HG03045 (cell line): ENCODE measurements at regions not wholly inside any gene's neighbourhood (a gene's known extent, or its start where the extent isn't known, plus 50 kb on each side); places are given as distances from the start of the nearest gene placed in this dataset.

Source experiments
- ATAC-seq: cut with Tn5 transposase; IDR thresholded peaks from one replicate; pipeline ENCODE4 v1.9.1; 2021; ENCODE audit warnings: mild to moderate bottlenecking, moderate library complexity; ENCODE audit not compliant: unreplicated experiment

DNA sequence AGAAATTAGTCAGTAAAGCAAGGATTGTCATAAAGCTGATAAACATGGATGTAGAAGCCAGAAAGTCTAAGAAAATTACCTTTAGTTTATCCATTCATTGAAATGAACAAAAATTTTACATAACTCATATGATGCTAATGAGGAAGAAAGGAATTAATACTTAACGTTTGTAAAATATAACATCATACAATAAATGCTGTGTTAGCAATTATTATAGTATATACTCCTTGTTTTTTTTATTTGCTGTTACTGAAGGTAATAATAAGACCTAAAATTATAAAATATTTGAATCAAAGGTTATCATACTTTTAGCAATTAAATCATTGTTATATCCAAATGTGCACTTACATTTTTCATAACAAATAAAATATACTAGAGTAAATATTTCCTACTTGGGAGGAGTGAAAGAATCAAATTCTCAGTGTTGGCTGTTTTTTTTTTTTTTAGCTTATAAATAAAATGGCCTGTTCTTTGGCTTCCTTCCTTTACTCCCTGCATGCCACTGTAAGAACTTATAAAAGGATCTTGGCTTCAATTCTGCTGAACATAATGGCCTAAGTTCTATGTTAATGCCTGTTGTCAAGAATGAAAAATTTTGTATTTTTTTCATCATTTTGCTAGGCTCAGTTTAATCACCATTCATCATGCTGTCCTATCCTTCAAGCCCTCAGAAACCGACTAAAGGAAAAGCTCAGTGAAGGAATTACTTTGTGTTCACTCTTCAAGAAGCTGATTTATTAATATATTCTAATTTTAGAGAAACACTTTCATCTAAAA, 167.4 kb upstream of the SLITRK1 start:
- ATAC-seq, result no peak

DNA sequence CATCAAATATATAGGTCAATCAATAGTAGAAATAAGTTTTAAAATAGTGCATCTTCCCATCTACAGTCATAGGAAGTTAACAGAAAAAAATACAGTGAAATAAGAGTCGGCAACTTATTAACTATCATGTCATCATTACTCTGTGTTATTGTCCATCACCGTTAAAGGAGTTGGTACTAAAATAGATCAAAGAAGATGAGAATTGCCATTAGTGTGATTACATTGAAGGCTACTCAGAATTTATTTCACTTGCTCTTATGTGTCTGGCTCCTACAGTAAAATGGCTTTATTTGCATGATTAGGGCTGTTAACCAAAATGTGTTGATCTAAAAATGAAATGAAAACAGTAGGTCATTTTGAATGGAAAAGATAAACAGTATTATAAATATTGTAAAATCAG, 162.5 kb upstream of the SLITRK1 start:
- no peak for ATAC-seq

DNA sequence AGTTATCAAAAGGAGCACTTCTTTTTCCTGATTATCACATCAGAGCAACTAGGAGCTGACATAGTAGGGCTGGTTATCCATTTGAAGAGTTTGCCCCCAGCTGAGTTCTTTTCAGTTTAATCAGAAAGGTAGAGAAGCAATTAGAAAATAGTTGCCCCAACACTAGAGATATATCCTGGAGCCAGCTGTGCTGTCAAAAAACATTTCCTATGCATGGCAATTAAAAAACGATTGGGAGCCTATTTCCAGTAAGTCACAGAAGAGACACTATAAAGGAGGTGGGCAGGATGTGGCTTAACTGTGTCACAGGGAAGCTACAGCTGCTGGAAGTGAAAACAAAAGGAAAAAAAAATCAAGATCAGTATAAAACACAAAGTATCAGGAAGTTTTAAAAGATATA, 155.7 kb upstream of the SLITRK1 start:
- no peak for ATAC-seq

DNA sequence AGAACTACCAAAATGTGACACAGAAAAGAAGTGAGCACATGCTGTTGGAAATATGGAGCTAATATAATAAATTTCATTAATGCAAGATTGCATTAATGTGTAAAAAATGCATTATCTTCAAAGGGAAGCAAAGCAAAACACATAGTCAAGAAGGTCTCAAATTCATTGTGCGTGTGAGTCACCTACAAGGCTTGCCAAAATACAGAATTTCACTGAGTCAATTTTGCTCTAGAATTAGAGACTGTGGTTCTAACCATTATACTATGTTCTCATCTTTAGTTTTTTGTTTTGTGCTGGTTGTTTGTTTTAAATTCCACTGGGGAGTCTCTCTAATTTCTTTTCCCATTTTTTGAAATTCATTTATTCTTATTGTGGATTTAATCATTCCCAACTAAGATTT, 149.8 kb upstream of the SLITRK1 start:
- no peak for ATAC-seq

DNA sequence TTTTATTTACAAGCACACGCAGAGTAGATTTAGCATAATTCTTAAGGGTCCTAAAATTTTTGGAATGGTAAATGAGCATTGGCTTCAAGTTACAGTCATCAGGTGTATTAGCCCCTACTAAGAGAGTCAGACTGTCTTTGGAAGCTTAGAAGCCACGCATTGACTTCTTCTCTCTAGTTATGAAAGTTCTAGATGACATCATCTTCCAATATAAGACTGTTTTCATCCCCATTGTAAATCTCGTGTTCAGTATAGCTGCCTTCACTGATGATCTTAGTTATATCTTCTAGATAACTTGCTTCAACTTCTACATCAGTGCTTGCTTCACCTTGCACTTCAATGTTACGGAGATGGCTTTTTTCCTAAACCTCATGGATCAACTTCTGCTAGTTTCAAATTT, 148.8 kb upstream of the SLITRK1 start:
- ATAC-seq, result no peak

DNA sequence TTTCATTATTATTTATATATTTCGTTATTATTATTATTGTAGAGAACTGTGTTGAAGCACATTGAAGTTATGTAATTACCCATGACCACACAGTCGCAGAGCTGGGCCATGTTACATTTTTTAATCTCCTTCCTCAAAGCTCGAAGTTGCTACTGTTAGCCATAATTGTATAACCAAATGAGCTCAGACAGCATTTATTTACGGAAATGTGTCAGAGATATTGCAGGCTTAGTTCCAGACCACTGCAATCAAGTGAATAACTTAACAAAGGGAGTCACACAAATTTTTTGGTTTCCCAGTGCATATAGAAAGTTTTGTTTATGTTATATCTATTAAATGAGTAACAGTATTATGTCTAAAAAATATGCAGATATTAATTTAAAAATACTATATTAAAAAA, 147.1 kb upstream of the SLITRK1 start:
- no peak for ATAC-seq

DNA sequence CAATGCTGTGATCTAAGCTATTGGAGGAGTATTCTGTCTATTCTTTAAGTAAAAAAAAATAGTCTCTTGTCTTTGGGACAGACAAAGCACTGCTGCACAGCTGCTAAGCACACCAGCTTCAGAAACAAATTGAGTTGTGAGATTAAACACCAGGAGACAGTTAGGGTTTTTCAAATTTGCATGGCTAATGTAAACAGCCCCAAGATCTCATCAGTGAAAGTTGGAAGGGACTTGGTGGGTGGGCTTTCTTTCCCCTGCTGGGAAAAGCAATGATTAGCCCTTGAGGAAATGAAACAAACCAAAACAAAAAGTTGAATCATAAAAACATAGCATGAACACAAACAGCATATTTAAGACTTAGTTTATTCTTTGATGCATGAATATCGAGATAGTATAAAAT, 143.6 kb upstream of the SLITRK1 start:
- no peak for ATAC-seq

DNA sequence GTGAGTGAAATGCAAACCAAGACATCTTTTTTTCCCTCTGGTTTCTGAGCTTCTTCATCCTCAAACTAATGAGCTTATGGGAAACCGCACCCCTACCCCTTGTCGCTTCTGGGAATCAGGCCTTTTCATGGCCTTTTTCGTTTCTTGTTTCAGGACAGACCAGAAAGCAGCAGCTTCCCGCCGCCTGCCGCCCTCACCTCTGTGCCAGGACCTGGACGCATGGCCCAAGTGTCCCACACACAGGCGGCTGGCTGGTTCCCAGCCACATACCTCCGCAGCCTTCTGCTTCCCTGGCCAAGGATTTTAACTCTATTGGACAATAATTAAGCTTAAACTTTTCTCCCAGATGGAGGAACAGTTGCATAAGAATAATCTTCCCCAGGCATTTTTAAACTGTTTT, 114.1 kb upstream of the SLITRK1 start:
- ATAC-seq, result no peak

DNA sequence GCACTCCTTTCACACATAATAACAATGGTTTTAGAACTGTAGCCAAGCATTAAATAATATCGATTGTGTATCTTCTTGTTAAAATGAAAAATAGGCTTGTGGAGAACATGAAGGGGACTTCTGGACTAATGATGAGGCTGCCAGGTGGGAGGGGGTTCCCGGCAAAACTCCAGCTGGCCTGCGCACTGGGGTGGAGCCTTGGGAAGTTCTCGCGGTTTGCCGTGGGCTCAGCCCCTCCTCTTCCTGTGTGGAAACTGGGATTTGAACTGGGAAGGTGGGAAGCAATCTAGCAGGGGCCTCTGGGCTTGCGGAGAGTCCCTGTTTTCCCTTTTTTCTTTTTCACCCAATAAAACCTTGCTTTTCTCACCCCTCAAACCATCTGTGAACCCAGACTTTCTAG, 113.7 kb upstream of the SLITRK1 start:
- no peak for ATAC-seq

DNA sequence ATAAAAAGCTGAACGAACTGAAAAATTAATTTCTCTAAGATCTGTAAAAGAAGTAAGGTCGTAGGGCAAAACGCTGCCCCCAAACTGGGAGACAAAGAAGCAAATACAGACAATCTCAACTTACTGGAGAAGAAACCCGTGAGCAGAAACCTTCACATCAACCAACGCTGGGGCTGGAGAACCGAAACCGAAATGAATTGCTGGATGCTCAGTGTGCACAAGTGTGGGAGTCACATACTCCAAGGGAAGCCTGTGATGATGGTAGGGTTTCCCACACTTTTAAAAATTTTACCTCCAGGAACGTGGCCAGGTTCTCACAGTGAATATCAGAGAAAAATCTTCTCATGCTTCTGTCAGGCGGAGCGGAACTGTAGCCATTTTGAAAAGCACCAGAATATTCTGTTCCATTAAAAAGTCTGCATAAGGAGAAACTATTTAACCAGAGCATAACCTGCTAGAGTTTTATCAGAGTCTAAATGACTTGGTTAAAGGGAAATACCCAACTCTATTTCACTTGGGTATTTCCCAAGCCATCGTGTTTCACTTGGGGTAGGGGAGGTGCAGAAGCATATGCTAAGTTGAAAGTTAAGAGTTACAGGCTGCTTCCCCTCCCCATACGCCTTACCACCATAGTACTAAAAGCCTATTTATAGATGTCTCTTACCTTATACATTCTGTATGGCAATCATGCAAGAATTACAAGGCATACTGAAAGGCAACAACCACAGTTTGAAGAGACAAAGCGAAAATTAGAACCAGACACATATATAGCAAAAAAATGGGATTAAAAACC, 110.5 kb upstream of the SLITRK1 start:
- no peak for ATAC-seq

DNA sequence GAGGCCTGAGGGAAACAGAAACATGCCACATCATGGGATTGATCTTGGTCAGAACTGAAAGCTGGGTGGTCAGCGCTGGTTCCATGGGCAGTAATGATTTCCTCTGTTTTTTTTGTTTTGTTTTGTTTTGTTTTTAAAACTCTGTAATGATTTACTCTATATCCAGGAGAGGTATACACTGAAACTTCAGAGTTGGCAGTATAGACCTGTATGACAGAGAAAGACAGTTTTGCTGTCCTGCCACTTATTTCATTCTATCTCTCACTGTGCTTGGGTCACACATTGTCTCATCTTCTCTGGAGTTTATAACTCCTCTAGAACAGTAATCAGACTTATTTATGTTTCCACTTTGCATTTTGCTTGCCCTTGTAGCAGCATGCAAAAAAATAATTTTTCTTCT, 105.1 kb upstream of the SLITRK1 start:
- no peak for ATAC-seq

DNA sequence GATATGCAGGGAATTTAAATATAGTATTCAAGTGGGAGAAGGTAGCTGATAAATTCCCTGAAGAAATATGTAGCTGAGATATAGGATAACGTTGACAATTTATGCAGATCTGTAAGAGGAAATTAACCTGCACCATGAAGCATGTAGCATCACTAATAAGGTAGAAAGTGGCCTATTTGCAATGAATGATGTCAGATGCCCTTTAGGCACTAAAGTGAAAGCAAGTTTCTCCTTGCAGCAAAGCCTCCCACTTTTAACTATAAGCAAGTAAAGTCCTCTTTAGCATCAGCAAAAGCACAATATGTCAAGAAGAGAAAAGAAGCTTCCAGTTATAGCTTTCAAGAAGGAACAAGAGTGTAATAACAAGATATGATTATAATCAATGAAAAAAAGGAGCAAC, 102.5 kb upstream of the SLITRK1 start:
- ATAC-seq, result no peak

DNA sequence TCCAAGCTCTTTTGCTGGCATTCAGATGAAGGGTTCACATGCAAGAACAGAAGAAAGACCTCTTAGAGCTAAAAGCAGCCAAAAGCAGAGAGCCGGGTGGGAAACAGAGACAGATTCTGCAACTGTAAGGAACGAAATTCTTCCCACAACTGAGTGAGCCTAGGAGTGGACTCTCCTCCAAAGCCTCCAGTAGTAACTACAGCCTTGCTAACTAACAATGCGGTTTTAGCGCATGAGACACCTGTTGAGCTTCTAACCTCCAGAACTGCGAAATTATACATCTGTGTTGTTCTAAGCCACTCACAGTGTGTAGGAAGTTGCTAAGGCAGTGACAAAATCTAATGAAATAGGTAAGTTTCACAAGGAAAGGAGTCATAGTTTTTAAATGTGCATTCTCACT, 98.1 kb upstream of the SLITRK1 start:
- no peak for ATAC-seq

DNA sequence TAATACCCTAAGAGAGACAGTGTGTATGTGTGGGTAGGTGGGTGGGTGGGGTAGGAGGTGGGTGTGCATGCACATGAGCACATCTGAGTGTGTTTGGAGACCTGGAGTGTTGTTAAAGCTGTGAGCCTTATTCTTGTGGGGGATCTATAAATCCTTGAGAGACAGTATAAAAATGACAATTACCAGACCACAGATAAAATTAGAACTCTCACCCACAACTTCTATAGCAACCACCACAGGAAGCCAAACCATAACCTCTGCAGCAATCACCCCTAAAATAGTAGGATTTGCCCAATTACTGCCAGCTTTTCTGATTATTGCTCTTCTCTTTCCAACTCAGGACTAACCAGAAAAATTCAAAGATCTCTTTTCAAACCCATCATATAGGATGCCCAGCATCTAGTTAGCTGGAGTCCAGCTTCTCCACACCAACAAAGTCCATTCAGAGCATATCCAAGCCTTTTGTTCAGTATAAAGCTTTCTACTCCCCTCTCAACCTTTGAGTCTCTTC, 93.4 kb upstream of the SLITRK1 start:
- ATAC-seq, result no peak

DNA sequence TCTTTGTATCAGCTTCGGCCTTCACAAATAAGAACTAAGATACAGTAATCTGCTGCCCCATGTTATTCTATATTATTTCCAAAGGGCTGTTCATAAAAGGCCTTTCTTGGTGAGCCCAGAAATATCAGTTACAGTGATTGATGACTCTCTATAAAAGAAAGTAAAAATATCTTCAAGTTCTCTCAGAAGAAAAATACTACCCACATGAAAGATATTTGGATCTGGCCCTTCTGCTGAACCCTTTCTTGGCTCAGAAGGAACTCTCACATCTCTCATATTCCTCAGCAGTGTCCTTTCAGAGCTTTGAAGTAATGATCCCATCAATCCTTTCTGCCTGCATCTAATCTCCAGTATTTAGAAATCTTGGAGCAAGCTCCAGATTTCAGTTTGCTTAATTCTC, 76.3 kb upstream of the SLITRK1 start:
- no peak for ATAC-seq

DNA sequence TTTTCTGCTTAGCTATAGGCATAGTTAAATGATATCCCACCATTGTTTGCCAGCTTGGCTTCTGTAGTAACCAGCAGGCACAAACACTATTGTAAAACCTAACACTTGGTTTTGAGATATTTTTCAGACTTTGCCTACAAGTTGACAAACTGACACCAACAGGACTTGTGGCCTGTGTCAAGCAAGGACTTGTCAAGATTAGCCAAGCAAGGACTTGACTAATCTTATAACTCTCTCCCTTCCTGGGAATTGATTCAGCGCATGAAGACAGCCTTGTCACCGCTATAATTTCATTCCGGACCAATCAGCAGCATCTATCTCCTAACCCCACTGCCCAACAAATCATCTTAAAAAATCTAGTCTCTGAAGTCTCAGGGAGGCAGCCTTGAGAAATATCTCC, 72.7 kb upstream of the SLITRK1 start:
- ATAC-seq, result no peak

DNA sequence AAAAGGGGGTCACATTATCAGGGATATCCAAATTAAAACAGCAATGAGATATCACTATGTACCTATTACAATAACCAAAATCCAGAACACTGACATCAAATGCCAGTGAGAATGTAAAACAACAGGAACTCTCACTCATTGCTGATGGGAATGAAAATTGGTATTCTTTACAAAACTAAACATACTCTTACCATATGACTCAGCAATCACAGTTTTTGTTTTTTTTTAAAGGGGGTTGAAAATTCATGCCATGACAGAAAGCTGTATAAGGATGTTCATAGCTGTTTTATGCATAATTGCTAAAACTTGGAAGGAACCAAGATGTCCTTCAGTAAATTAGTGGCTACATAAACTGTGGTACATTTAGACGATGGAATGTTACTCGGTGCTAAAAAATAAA, 71.6 kb upstream of the SLITRK1 start:
- no peak for ATAC-seq

DNA sequence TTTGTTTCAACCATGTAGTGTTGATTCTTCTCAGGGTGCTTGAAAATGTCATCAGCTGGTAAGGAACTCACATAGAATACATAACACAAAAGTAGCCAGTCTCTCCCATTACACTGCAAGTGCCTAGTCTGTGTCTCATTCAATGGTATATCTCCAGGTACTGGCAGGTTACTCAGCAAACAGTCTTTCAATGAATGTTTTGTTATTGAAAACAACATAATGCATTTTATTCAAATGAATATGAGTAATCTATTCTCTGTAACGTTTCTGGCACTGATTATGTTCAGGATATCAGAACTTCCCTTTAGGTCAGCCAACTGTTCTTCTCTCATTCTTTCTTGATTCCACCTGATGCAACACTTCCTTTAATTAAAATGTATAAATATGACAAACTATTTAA, 68.0 kb upstream of the SLITRK1 start:
- no peak for ATAC-seq

DNA sequence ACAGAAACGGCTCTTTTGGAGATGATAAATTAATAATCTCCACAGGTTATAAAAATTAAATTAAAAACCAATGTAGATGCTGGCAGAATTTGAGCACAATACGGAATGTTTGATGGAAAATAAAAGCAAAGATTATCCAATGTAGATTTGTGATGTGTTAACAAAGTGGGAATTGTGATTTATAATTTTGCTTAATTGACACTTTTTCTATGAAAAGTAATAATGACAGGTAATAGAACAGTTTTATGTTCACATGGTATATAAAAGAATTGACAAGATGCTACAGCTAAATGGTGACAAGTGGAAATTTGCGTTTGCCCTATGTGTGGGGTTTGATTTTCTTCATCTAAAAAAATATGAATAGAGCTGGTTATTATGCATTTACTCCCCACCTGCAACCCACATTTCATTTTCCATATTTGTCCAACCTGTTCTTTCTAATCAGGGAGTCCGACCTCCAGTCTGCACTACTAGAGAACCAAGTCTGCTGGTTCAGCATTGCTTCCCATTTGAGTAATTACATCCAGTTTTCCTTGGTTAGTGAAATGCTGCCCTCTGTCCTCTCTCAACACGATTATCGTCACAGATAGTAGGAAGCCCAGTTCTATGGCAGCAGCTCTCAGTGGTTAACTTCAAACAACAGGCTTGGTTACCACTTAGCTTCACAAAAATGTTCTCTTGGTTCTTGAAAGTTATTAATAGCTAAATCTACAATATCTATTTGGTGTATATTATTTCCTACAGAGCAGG, 61.4 kb upstream of the SLITRK1 start:
- ATAC-seq, result no peak

DNA sequence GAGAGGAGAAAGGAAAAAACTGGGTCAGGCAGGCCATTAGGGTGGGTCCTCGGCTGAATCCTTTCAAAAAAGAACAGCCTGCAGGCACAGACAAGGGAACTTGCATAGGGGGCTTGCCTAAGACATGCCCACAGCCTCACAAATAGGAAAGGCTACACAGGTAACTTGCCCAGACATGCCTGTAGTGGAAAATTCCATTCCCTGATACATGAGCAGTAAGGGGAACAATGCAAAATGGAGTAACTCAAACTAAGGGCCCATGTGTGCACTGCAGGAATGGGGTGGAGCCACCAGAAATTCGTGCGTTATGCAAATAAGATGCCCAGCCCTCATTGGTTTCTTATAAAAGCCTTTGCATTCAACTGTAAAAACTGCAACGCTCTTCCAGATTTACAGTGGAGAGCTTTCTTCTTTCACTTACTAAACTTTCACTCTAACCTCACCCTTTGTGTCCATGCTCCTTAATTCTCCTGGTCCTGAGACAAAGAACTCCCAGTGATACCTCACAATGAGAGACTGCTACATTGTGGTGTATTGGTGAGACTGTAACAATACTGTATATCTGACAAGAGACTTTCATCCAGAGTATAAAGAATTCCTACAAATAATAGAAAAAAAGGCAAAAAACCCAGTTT, 59.5 kb upstream of the SLITRK1 start:
- ATAC-seq, result no peak

DNA sequence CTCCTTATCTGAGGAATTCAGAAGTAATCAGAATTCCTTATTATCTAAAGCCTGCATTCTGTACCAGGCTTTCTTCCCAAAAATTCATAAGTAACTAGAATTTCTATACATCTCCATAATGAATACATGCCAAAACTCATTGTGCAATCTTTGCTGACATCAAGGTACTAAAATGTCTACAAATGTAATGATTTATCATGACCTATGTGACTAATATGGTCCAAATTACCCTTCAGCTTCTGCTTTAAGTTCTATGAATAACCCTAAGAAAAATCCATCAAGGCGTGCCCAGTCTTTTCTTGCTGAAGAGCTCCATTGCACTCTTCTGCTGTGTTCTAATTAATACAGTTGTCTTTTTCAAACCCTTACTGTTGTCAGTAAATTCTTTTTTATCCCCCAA, 58.5 kb upstream of the SLITRK1 start:
- no peak for ATAC-seq
